ENCODE measurements at regions not wholly inside any gene's neighbourhood (a gene's known extent, or its start where the extent isn't known, plus 50 kb on each side); places are given as distances from the start of the nearest gene placed in this dataset.

DNA sequence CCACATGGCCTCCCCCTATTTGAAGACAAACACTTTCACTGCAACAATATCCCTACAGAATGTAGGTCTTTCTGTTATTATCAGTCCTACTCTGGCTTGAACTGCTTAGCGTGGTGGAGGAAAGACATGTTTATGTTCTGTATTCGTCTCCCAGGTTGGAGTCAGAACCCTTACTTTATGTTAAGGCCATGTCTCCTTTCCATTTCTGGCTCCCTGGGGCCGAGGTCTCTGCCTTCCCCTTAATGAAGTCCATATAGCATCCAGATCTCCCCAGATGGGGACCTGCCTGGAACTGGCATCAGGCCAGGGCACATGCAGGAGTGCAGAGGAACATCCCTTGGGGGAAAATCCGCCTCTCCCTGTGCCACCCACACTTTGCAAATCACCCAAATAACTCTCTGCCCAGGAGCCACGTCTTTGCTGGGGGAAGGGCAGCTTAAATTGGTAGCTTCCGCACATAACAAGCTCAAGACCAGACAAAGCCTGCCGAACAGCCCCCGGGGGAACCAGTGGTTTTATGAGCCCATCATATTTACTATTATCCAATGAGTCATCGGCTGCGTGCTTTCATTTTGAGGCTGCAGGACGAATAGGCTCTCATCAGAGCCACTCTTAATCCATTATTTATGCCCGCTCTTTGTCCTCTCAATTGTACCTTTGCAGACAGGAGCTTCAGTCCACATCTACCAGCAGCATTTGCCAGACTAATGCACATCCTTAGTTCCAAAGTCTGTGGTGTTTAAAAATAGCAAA is 237.0 kb downstream of the UACA start (continued):
- TF ChIP-seq RAD21 (IDR thresholded peaks at IDR 0.05; ENCODE audit: low read depth) (0 out of 2 replicates have a peak, but pooled peaks have one; percentile 2), POLR2A (IDR thresholded peaks at IDR 0.05; ENCODE audit: borderline replicate concordance, extremely low read depth, insufficient read depth, insufficient read length) (no peak), ZNF274 (IDR thresholded peaks at IDR 0.05; ENCODE audit: low read depth, low read length) (no peak), ZFX (IDR thresholded peaks at IDR 0.05) (no peak), CBX3 (IDR thresholded peaks at IDR 0.05; ENCODE audit: low read depth) (peak; percentile 11; the same call in 1 of the 2 replicates)

GRCh38 chr15:70525551-70525950 is 237.8 kb downstream of the UACA start:
- no peak overlapping the region for H3K9ac ChIP-seq (ENCODE audit: low read length)
- ChIA-PET RAD21 (ENCODE audit: low non-redundant PET in 1 of 2, low total read pairs in 2 of 2, uncharacterized antibody in 2 of 2, unreplicated experiment in 2 of 2) (no interaction called here), POLR2A (no interaction called here), CTCF (no interaction called here)
- intact Hi-C loops (cut with micrococcal nuclease) = no loop called here
- no peaks in the 10 kb centered on the region for H3K9me3 ChIP-seq (ENCODE audit: control insufficient read depth in 1 of 2, insufficient read depth in 1 of 2, low read depth in 1 of 2, low read length in 2 of 2)
- H3K36me3 ChIP-seq (ENCODE audit: control insufficient read depth in 1 of 2, insufficient read depth in 2 of 2, low read length in 2 of 2) = no peaks in the 10 kb centered on the region
- DNase-seq (ENCODE audit: low read depth, low spot score) = no peak
- H3K27ac ChIP-seq (ENCODE audit: low read depth, low read length) = no peak overlapping the region
- no peak overlapping the region for H3K4me3 ChIP-seq (replicated peaks in 1 of 2; ENCODE audit: low read depth in 1 of 2, low read length in 2 of 2)
- H3K4me1 ChIP-seq (ENCODE audit: control insufficient read depth in 1 of 2, insufficient read depth in 2 of 2, low read length in 2 of 2) = peaks cover 33 to 36% of the 10 kb centered on the region in 2 experiments
- no peak overlapping the region for H2AFZ ChIP-seq (ENCODE audit: low read depth, low read length, poor library complexity, severe bottlenecking)
- BruUV-seq (replicated peaks) = no TSS peak
- H3K79me2 ChIP-seq (ENCODE audit: insufficient read depth, low read length) = no peaks in the 10 kb centered on the region
- ATAC-seq = no peak
- peaks cover 51% of the 10 kb centered on the region; the same call in 1 of the 2 replicates for H3K27me3 ChIP-seq (ENCODE audit: insufficient read depth, low read length)
- no peak overlapping the region for H3K4me2 ChIP-seq (ENCODE audit: low read length)
- H3K9me2 ChIP-seq (ENCODE audit: insufficient read depth) = no peaks in the 10 kb centered on the region
- H4K20me1 ChIP-seq (ENCODE audit: insufficient read depth) = no peaks in the 10 kb centered on the region
- TF ChIP-seq POLR2A (IDR thresholded peaks at IDR 0.05; ENCODE audit: borderline replicate concordance, extremely low read depth, insufficient read depth, insufficient read length) (no peak), CTCF (IDR thresholded peaks at IDR 0.05 in 2 of 3, conservative IDR thresholded peaks at IDR 0.05 in 1 of 3; ENCODE audit: borderline replicate concordance in 1 of 3, insufficient read depth in 1 of 3, low read depth in 2 of 3, low read length in 2 of 3) (no peak), ZFX (IDR thresholded peaks at IDR 0.05) (no peak), EZH2 (IDR thresholded peaks at IDR 0.05) (no peak), ZBTB33 (IDR thresholded peaks at IDR 0.05; ENCODE audit: extremely low read depth, insufficient replicate concordance, low read length) (no peak), POLR2AphosphoS5 (IDR thresholded peaks at IDR 0.05; ENCODE audit: low read depth, low read length) (no peak), FOSL1 (IDR thresholded peaks at IDR 0.05; ENCODE audit: low read depth) (no peak), RAD21 (IDR thresholded peaks at IDR 0.05; ENCODE audit: low read depth) (no peak), EGR1 (IDR thresholded peaks at IDR 0.05; ENCODE audit: low read depth) (no peak), ZNF274 (IDR thresholded peaks at IDR 0.05; ENCODE audit: low read depth, low read length) (no peak), MAX (IDR thresholded peaks at IDR 0.05) (no peak), YY1 (IDR thresholded peaks at IDR 0.05; ENCODE audit: extremely low read depth, insufficient replicate concordance, low read depth, low read length) (no peak), SP1 (IDR thresholded peaks at IDR 0.05; ENCODE audit: low read depth) (no peak)
- TF ChIP-seq, protein P1, sequence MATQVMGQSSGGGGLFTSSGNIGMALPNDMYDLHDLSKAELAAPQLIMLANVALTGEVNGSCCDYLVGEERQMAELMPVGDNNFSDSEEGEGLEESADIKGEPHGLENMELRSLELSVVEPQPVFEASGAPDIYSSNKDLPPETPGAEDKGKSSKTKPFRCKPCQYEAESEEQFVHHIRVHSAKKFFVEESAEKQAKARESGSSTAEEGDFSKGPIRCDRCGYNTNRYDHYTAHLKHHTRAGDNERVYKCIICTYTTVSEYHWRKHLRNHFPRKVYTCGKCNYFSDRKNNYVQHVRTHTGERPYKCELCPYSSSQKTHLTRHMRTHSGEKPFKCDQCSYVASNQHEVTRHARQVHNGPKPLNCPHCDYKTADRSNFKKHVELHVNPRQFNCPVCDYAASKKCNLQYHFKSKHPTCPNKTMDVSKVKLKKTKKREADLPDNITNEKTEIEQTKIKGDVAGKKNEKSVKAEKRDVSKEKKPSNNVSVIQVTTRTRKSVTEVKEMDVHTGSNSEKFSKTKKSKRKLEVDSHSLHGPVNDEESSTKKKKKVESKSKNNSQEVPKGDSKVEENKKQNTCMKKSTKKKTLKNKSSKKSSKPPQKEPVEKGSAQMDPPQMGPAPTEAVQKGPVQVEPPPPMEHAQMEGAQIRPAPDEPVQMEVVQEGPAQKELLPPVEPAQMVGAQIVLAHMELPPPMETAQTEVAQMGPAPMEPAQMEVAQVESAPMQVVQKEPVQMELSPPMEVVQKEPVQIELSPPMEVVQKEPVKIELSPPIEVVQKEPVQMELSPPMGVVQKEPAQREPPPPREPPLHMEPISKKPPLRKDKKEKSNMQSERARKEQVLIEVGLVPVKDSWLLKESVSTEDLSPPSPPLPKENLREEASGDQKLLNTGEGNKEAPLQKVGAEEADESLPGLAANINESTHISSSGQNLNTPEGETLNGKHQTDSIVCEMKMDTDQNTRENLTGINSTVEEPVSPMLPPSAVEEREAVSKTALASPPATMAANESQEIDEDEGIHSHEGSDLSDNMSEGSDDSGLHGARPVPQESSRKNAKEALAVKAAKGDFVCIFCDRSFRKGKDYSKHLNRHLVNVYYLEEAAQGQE (IDR thresholded peaks at IDR 0.05; ENCODE audit: low read depth) = no peak
- TF ChIP-seq, protein P2, sequence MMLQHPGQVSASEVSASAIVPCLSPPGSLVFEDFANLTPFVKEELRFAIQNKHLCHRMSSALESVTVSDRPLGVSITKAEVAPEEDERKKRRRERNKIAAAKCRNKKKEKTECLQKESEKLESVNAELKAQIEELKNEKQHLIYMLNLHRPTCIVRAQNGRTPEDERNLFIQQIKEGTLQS (IDR thresholded peaks at IDR 0.05) = no peak
